H1 (cell line): ENCODE measurements at regions not wholly inside any gene's neighbourhood (a gene's known extent, or its start where the extent isn't known, plus 50 kb on each side); places are given as distances from the start of the nearest gene placed in this dataset.

Experiments used
- CTBP2 ChIP-seq: IDR thresholded peaks from 2 replicates; pipeline ENCODE4 v1.7.0; 2011; ENCODE audit warnings: borderline replicate concordance, mild to moderate bottlenecking, moderate library complexity, mixed read lengths, low read length; ENCODE audit not compliant: insufficient read depth, insufficient read length
- HDAC2 ChIP-seq, 2 experiments: fragments of 300-600 bp in 1 of 2; sonication (generic) in 1 of 2; IDR thresholded peaks; 2 replicates each; pipeline ENCODE4 v1.6.1; 2011 to 2012; ENCODE audit warnings: low read depth in 2 of 2, low read length in 2 of 2, mild to moderate bottlenecking in 2 of 2, moderate library complexity in 2 of 2, borderline replicate concordance in 1 of 2, inconsistent platforms in 1 of 2
- JUND ChIP-seq: IDR thresholded peaks from 2 replicates; pipeline ENCODE4 v1.6.1; 2011; ENCODE audit warnings: mild to moderate bottlenecking, improper control_type of control experiment, low read length
- POLR2AphosphoS5 ChIP-seq: IDR thresholded peaks from 2 replicates; pipeline ENCODE4 v1.6.1; 2011; ENCODE audit warnings: low read depth, low read length
- RBBP5 ChIP-seq: IDR thresholded peaks from 2 replicates; pipeline ENCODE4 v1.7.1; 2012; ENCODE audit warnings: low read depth, mild to moderate bottlenecking, inconsistent platforms, low read length, moderate library complexity, borderline replicate concordance
- SIN3A ChIP-seq, 2 experiments: IDR thresholded peaks in 1 of 2; conservative IDR thresholded peaks in 1 of 2; 2 replicates each; pipeline ENCODE4 v1.6.1; 2011 to 2012; ENCODE audit warnings: low read length in 2 of 2, improper control_type of control experiment in 1 of 2, low read depth in 1 of 2, mild to moderate bottlenecking in 1 of 2
- SIRT6 ChIP-seq: IDR thresholded peaks from one replicate; pipeline ENCODE4 v1.7.1; 2012; ENCODE audit warnings: low read length, inconsistent platforms
- TBP ChIP-seq: IDR thresholded peaks from 2 replicates; pipeline ENCODE4 v1.6.1; 2011; ENCODE audit warnings: low read depth, low read length, improper control_type of control experiment
- TEAD4 ChIP-seq: IDR thresholded peaks from 2 replicates; pipeline ENCODE4 v1.6.1; 2012; ENCODE audit warnings: low read depth, low read length, inconsistent platforms, mixed read lengths
- USF2 ChIP-seq: IDR thresholded peaks from 2 replicates; pipeline ENCODE4 v1.6.1; 2011; ENCODE audit warnings: low read length, improper control_type of control experiment

GRCh38 chr18:78523850-78524249 is 455.8 kb upstream of the SALL3 start (continued):
- TF ChIP-seq CTBP2 (no peak), RBBP5 (no peak), SIN3A (conservative IDR thresholded peaks at IDR 0.05 in 1 of 2, IDR thresholded peaks at IDR 0.05 in 1 of 2; ENCODE audit: low read depth in 1 of 2, low read length in 2 of 2) (no peak), TEAD4 (no peak), JUND (no peak), TBP (no peak), POLR2AphosphoS5 (no peak), SIRT6 (no peak), HDAC2 (IDR thresholded peaks at IDR 0.05; ENCODE audit: borderline replicate concordance in 1 of 2, low read depth in 2 of 2, low read length in 2 of 2) (no peak), USF2 (no peak)
